ENCODE measurements at regions not wholly inside any gene's neighbourhood (a gene's known extent, or its start where the extent isn't known, plus 50 kb on each side); places are given as distances from the start of the nearest gene placed in this dataset.

- DNase-seq (ENCODE audit: low read depth, low spot score): no peak
Measured at GRCh38 chr3:56864918-56865524, 63.3 kb upstream of the ARHGEF3 start.

GRCh38 chr3:56864090-56864489 lies 62.3 kb upstream of the ARHGEF3 start:
- no peak for DNase-seq (ENCODE audit: low read depth, low spot score)

DNA sequence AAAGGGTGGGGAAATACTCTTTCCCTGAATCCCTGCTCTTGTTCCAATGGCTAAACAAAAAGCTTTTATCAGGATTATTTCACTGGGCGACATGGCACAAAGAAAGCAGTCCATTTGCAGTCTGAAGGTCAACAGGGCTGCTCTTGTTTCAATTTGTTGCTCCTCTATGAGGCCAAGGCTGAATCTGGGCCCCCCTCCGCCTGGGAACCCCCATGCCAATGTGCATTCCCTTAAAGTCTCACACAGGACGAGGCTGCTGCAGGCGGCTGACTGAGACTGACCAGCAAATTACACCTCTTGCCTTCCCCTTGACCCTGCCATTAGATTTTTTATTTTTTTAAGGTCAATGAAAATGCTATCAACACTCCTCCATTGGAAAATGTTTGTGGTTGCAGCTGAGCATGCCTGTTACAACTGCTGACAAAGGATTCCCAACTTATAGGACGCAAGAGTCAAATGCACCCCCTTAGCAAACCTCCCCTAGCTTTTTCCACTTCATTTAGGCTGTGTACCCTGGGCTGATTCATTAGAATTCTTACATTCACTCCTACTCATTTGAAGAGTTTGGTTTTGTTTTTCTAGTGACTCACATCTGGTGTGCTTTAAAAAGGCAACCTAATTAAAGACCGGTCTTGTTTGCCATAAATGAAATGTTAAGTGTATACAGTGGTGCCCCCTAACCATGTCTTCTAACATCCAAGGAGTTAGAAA lies 60.8 kb upstream of the ARHGEF3 start:
- DNase-seq (ENCODE audit: low read depth, low spot score): no peak

DNA sequence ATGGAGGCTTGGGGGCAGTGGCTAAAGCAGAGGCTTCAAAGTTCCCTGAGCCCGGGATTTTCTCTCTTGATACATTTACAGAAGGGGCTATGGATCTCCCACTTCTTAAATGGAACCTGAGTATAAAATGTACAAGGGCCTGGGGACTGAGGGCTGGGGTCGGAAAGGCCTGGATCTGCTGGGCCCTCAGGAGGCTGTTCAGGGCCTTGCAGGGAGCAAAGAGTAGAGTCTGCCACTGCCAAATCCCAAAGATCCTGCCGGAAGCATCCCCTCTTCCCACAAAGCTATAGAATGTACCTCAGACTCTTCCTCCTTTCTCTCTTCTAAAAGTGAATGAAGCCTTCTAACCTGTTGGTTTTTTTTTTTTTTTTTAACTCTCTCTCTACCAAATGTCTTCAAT lies 59.8 kb upstream of the ARHGEF3 start:
- DNase-seq (ENCODE audit: low read depth, low spot score): no peak

GRCh38 chr3:56860939-56861338 lies 59.2 kb upstream of the ARHGEF3 start:
- no peak for DNase-seq (ENCODE audit: low read depth, low spot score)

DNA sequence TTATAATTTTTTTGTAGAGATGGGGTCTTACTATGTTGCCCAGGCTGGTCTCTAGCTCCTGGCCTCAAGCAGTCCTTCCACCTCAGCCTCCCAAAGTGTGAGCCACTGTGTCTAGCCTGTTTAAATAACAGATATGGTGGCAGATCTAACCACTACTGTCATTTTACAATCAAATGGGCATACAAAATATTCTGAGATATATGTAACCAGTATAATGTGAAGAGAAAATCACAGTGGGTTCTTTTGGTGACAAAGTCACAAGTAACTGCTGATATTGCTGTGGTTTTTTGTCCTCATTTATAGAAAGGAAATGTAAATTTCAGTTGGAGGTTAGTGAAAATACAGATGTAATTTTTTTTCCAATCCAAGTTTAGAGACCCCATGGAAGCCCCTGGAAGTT lies 58.6 kb upstream of the ARHGEF3 start:
- no peak for DNase-seq (ENCODE audit: low read depth, low spot score)

GRCh38 chr3:56858331-56858730 lies 56.6 kb upstream of the ARHGEF3 start:
- no peak for DNase-seq (ENCODE audit: low read depth, low spot score)

GRCh38 chr3:56857178-56857577 lies 55.4 kb upstream of the ARHGEF3 start:
- DNase-seq (ENCODE audit: low read depth, low spot score): no peak

DNA sequence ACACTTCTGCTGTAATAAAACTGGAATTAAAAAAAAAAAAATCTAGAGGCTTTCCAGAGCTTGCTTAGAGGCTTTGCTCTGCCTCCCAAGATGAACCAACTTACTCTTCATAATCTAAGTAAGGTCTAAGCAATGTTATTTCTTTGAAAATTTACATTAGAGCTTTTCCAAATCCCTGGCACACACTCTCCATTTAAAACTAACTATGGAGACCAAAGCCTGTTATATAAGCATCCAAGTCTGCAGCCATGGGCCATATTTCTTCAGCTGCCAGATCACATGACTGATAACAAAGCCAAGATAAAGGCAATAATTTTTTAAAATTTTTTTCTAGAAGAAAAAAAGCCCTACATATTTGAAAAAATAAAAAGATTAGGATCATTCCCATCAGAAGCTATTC lies 55.0 kb upstream of the ARHGEF3 start:
- no peak for DNase-seq (ENCODE audit: low read depth, low spot score)

DNA sequence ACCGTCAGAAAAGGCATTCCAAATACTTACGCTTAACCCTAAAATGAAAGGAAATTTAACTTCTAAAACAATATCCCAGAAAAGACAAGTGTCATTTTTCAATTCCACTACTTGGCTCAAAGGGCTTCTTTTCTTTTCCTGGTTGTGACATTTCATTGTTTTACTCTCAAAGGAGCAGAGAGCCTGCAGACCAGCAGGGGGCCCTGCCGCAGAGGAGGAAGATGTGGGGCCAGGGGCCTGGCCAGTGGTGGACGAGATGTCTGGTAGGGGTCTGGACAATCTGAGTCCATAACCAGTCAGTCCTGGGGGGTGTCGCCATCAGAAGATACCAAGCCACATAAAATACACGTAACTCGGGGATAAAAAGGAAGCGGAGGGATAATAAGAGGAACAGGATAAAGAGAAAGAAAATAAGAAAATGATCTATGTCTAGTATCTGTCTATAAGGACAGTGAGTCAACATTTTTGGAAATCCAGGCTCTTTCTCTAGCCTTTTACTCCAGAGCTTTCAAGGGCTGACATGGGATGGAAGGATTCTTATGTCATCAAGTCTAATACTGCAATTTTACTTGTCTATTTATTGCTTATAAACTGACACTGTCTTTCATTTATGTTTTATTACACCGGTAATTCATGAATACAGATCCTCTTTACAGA lies 54.2 kb upstream of the ARHGEF3 start:
- no peak for DNase-seq (ENCODE audit: low read depth, low spot score)

DNA sequence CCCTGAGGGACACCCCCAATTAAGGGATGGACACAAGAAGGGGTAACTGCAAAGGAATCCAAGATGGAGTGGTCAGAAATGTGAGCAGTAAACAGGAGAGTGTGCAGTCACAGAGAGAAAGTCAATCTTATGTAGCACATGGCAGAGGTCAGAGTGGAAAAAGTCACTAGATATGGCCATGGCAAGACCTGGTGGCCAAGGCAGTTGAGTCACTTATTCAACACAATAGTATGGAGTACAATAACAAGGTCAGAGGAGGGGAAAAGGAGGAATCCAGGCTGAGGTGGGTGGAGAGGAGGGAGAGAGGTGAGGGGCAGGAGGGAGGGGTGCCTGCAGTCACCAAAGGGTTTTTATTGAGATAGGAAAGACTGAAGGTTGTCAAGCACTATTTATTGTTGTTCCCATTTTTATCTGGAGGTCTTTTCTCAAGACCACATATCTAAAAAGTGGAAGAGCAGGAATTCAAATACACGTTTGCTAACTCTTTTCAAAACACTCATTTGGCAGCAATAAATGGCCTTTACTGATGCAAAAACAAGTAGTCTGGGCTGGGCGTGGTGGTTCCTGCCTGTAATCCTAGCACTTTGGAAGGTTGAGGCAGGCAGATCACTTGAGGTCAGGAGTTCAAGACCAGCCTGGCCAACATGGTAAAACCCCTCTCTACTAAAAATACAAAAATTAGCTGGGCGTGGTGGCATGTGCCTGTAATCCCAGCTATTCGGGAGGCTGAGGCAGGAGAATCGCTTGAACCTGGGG lies 53.3 kb upstream of the ARHGEF3 start:
- no peak for DNase-seq (ENCODE audit: low read depth, low spot score)

DNA sequence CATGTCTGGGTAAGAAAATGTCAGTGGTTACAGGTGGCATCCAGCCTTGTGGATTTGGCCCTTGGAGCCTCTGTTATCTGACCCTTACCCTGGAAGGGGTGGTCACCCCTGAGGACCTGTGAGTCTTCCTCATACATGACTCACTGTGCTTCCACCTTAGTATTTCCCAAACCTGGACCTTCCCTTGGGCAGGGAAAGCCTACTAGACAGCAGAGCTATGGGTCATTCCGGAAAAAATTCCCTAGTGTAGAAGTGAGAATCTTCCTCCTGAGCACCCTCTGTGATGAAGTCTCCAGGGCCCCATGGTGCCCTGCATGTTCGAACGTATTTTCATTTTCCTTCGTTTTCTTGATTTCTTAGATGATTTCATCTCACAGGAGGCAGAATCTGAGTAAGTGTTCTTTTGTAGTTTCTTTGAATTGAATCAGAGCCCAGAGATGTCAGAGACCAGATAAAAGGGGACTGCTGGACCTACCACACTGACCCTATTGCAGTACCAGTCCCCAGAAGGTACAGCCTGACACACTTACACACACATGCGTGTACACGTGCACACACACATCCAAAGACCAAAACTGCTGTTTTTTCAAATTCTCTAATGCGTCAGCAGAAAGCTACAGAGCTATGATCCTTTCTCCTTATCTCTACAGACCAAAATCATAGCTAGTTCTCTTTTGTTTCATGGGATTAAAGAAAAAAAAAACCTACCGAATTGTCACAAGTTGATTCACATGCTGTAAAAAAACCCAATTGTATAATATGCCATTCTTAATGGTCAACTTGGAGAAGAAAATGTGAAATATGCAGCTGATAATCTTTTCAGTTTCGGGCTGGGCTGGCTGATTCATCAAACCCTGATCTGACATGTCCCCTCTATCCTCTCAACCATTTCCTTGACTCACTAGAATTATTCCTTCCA lies 50.5 kb upstream of the ARHGEF3 start:
- DNase-seq (ENCODE audit: low read depth, low spot score): no peak
